Adrenal gland (tissue), 9 donors: ENCODE measurements at regions not wholly inside any gene's neighbourhood (a gene's known extent, or its start where the extent isn't known, plus 50 kb on each side); places are given as distances from the start of the nearest gene placed in this dataset.

Experiments
- DNase-seq, 7 donors: peaks; one replicate each; pipeline ENCODE4 v3.0.0-alpha.2; 2019 to 2020
- H3K27ac ChIP-seq, 5 donors: fragments of 200-600 bp; sonication (generic) in 4 of 5; 1 replicate in 3 of 5; 2 replicates in 2 of 5; pipeline versions ENCODE4 v1.5.1 to v1.8.0; 2016 to 2020; ENCODE audit warnings: mild to moderate bottlenecking in 1 of 5
- H3K27me3 ChIP-seq: fragments of 200-600 bp; 2 replicates; pipeline ENCODE4 v1.8.0; 2021
- H3K36me3 ChIP-seq, 2 donors: fragments of 200-600 bp; replicated peaks in 1 of 2; 1 replicate in 1 of 2; 2 replicates in 1 of 2; pipeline versions ENCODE4 v1.5.1 to v1.8.0; 2018 to 2022
- H3K4me1 ChIP-seq, 2 donors: fragments of 200-600 bp; replicated peaks in 1 of 2; 1 replicate in 1 of 2; 2 replicates in 1 of 2; pipeline versions ENCODE4 v1.5.1 to v1.8.0; 2018 to 2021
- H3K4me3 ChIP-seq, 4 donors: fragments of 200-600 bp; sonication (generic) in 3 of 4; one replicate each; pipeline ENCODE4 v1.5.1; 2016 to 2018
- H3K9me3 ChIP-seq, 3 donors: fragments of 200-600 bp; sonication (generic) in 1 of 3; replicated peaks in 1 of 3; 1 replicate in 2 of 3; 2 replicates in 1 of 3; pipeline versions ENCODE4 v1.5.1 to v1.8.0; 2016 to 2021
- CTCF ChIP-seq, 6 experiments: fragments of 450-650 bp in 4 of 6; fragments of 200-600 bp in 2 of 6; sonication (generic) in 1 of 6; IDR thresholded peaks; 1 replicate in 5 of 6; 2 replicates in 1 of 6; pipeline versions ENCODE4 v1.5.1 to v1.8.0; 2016 to 2021; ENCODE audit warnings: antibody characterized with exemption in 6 of 6, mild to moderate bottlenecking in 2 of 6, moderate library complexity in 1 of 6
- POLR2A ChIP-seq, 2 donors: fragments of 450-650 bp; IDR thresholded peaks; one replicate each; pipeline ENCODE4 v1.6.1; 2017; ENCODE audit warnings: antibody characterized with exemption in 2 of 2, mild to moderate bottlenecking in 2 of 2, moderate library complexity in 1 of 2
- WGBS, 4 donors: extraction: QIAGEN DNeasy Blood & Tissue Kit in 2 of 4; methylation state at CpG; one replicate each; pipeline versions ENCODE4 v1.1.5 to v1.1.7; 2013 to 2017; 5-methylcytosine and 5-hydroxymethylcytosine counted together
- intact Hi-C, 2 donors: fragments of 100-400 bp; cut with DNase I; formaldehyde crosslinking; loops; one replicate each; pipeline versions ENCODE4 v1.14.1 to v1.15.0; 2022 to 2023
- donor health status: healthy with polysubstance abuse.
- donor health status: Bipolar disorder and iron deficiency.
- donor health status: DM: yes; HTN: yes; CAD: no.
- donor health status: DM: no; HTN: no; CAD: no.
- donor health status: DM: no; HTN: no; CAD: no.

GRCh38 chr3:26087751-26088150 lies 297.9 kb downstream of the OXSM start:
- Histone ChIP-seq H3K9me3 (peaks cover 0 to 6% (median 0%) of the 10 kb centered on the region in 3 donors), H3K27me3 (no peaks in the 10 kb centered on the region), H3K4me1 (no peaks in the 10 kb centered on the region), H3K36me3 (no peaks in the 10 kb centered on the region), H3K27ac (no peak overlapping the region), H3K4me3 (no peak overlapping the region)
- 60 to 84% (median 75%) methylated on average over 3 of the region's 3 CpGs for WGBS, 4 donors
- intact Hi-C loops = no loop called here
- no peak for DNase-seq
- TF ChIP-seq CTCF (IDR thresholded peaks at IDR 0.05) = no peak
- no peak for TF ChIP-seq POLR2A (IDR thresholded peaks at IDR 0.05)

- Histone ChIP-seq H3K36me3 (no peaks in the 10 kb centered on the region), H3K27me3 (no peaks in the 10 kb centered on the region), H3K4me3 (no peak overlapping the region), H3K27ac (no peak overlapping the region), H3K9me3 (peaks cover 0 to 6% (median 0%) of the 10 kb centered on the region in 3 donors), H3K4me1 (no peaks in the 10 kb centered on the region)
- TF ChIP-seq CTCF (IDR thresholded peaks at IDR 0.05) (no peak), POLR2A (IDR thresholded peaks at IDR 0.05) (no peak)
- DNase-seq = no peak
- intact Hi-C loops = no loop called here
- WGBS, 4 donors = 28 to 43% (median 34%) methylated on average over 1 of the region's 1 CpG
Observed at GRCh38 chr3:26089249-26089648, 299.4 kb downstream of the OXSM start.

- Histone ChIP-seq H3K27ac (no peak overlapping the region), H3K4me1 (no peaks in the 10 kb centered on the region), H3K9me3 (peaks cover 0 to 6% (median 0%) of the 10 kb centered on the region in 3 donors), H3K27me3 (no peaks in the 10 kb centered on the region), H3K4me3 (no peak overlapping the region), H3K36me3 (no peaks in the 10 kb centered on the region)
- intact Hi-C loops = no loop called here
- 78 to 89% (median 80%) methylated on average over 2 of the region's 2 CpGs for WGBS, 4 donors
- no peak for DNase-seq
- TF ChIP-seq CTCF (IDR thresholded peaks at IDR 0.05) = no peak
- TF ChIP-seq POLR2A (IDR thresholded peaks at IDR 0.05) = no peak
Observed at GRCh38 chr3:26090589-26090988, 300.7 kb downstream of the OXSM start.

GRCh38 chr3:26091096-26091495 lies 301.2 kb downstream of the OXSM start:
- no peak for TF ChIP-seq POLR2A (IDR thresholded peaks at IDR 0.05)
- no peak for TF ChIP-seq CTCF (IDR thresholded peaks at IDR 0.05)
- H3K4me3 ChIP-seq = no peak overlapping the region
- H3K27ac ChIP-seq = no peak overlapping the region
- no peak for DNase-seq
- no peaks in the 10 kb centered on the region for H3K27me3 ChIP-seq
- H3K36me3 ChIP-seq = no peaks in the 10 kb centered on the region
- H3K4me1 ChIP-seq = no peaks in the 10 kb centered on the region
- H3K9me3 ChIP-seq = peaks cover 0 to 6% (median 0%) of the 10 kb centered on the region in 3 donors
- intact Hi-C loops = no loop called here
